GM19372 (cell line): ENCODE measurements at regions not wholly inside any gene's neighbourhood (a gene's known extent, or its start where the extent isn't known, plus 50 kb on each side); places are given as distances from the start of the nearest gene placed in this dataset.
"Not testable (repeated sequence)": the region's sequence is repeated elsewhere in the genome, so short reads cannot be mapped to it uniquely, and the experiment has no call there.

Source experiments
- ATAC-seq: cut with Tn5 transposase; IDR thresholded peaks from one replicate; pipeline ENCODE4 v1.9.1; 2021; ENCODE audit warnings: mild to moderate bottlenecking, low read depth, moderate library complexity; ENCODE audit not compliant: unreplicated experiment

- ATAC-seq = no peak
Measured at GRCh38 chr17:33983824-33984574, 271.1 kb upstream of the CCL2 start.

GRCh38 chr17:33986088-33986487 is 269.0 kb upstream of the CCL2 start:
- no peak for ATAC-seq

- ATAC-seq = no peak
Measured at GRCh38 chr17:33986566-33986965, 268.5 kb upstream of the CCL2 start.

GRCh38 chr17:33987162-33987561 is 267.9 kb upstream of the CCL2 start:
- no peak for ATAC-seq

- ATAC-seq = no peak
Measured at GRCh38 chr17:33989361-33990148, 265.5 kb upstream of the CCL2 start.

GRCh38 chr17:33990943-33991706 is 264.0 kb upstream of the CCL2 start:
- no peak for ATAC-seq

- ATAC-seq = no peak
Measured at GRCh38 chr17:33992113-33992512, 263.0 kb upstream of the CCL2 start.

GRCh38 chr17:34000639-34001038 is 254.4 kb upstream of the CCL2 start:
- no peak for ATAC-seq

- ATAC-seq = no peak
Measured at GRCh38 chr17:34001246-34001645, 253.8 kb upstream of the CCL2 start.

GRCh38 chr17:34006126-34006525 is 249.0 kb upstream of the CCL2 start:
- ATAC-seq = no peak

- ATAC-seq = no peak
Measured at GRCh38 chr17:34008125-34008524, 247.0 kb upstream of the CCL2 start.

GRCh38 chr17:34009912-34010311 is 245.2 kb upstream of the CCL2 start:
- no peak for ATAC-seq

GRCh38 chr17:34010534-34010933 is 244.6 kb upstream of the CCL2 start:
- no peak for ATAC-seq

GRCh38 chr17:34011599-34011998 is 243.5 kb upstream of the CCL2 start:
- ATAC-seq = no peak

- no peak for ATAC-seq
Measured at GRCh38 chr17:34012709-34013375, 242.2 kb upstream of the CCL2 start.

GRCh38 chr17:34015253-34015652 is 239.8 kb upstream of the CCL2 start:
- ATAC-seq = no peak

- ATAC-seq = no peak
Measured at GRCh38 chr17:34024386-34024785, 230.7 kb upstream of the CCL2 start.

- ATAC-seq = no peak
Measured at GRCh38 chr17:34024806-34025551, 230.1 kb upstream of the CCL2 start.

GRCh38 chr17:34030601-34031000 is 224.5 kb upstream of the CCL2 start:
- ATAC-seq = not testable (repeated sequence)

GRCh38 chr17:34032305-34032704 is 222.8 kb upstream of the CCL2 start:
- not testable (repeated sequence) for ATAC-seq
